ENCODE measurements at regions not wholly inside any gene's neighbourhood (a gene's known extent, or its start where the extent isn't known, plus 50 kb on each side); places are given as distances from the start of the nearest gene placed in this dataset.

GRCh38 chr12:46509135-46509534 is 136.6 kb upstream of the SLC38A2 start:
- in situ Hi-C loops (cut with MboI; ENCODE audit: low sequenced_read_pairs in 4 of 4) (no loop called here), intact Hi-C loops (cut with DNase I; ENCODE audit: low total_unique reads) (no loop called here)
- ATAC-seq, result no peak
- TF ChIP-seq POLR2A (IDR thresholded peaks at IDR 0.05), result no peak
- TF ChIP-seq, protein P1, sequence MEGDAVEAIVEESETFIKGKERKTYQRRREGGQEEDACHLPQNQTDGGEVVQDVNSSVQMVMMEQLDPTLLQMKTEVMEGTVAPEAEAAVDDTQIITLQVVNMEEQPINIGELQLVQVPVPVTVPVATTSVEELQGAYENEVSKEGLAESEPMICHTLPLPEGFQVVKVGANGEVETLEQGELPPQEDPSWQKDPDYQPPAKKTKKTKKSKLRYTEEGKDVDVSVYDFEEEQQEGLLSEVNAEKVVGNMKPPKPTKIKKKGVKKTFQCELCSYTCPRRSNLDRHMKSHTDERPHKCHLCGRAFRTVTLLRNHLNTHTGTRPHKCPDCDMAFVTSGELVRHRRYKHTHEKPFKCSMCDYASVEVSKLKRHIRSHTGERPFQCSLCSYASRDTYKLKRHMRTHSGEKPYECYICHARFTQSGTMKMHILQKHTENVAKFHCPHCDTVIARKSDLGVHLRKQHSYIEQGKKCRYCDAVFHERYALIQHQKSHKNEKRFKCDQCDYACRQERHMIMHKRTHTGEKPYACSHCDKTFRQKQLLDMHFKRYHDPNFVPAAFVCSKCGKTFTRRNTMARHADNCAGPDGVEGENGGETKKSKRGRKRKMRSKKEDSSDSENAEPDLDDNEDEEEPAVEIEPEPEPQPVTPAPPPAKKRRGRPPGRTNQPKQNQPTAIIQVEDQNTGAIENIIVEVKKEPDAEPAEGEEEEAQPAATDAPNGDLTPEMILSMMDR (IDR thresholded peaks at IDR 0.05 in 4 of 5, conservative IDR thresholded peaks at IDR 0.05 in 1 of 5), result no peak
- H3K36me3 ChIP-seq, result no peaks in the 10 kb centered on the region
- peaks cover 0 to 6% of the 10 kb centered on the region in 2 donors for H3K4me1 ChIP-seq
- no peak overlapping the region for H3K4me3 ChIP-seq
- peaks cover 0 to 11% (median 0%) of the 10 kb centered on the region in 3 donors for H3K9me3 ChIP-seq
- DNase-seq, result no peak
- H3K27me3 ChIP-seq, result no peaks in the 10 kb centered on the region
- no peak overlapping the region for H3K27ac ChIP-seq

DNA sequence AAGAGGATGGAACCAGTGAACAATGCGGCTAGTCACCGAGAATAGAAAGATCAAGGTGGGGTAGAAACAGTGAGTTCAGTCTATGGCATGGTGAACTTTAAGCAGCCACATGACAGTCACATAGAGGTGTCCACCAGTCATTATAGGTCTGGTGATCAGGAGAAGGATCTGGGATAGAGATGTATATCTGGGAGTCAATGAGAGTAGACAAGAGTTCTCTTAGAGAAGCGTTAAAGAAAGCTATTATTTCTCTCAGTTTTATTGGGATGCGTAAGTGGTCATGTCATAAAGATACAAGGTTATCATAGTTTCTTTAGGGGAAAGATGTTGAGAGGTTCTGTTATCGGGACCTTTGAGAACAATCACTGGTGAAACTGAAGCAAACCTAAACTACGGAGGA is 136.1 kb upstream of the SLC38A2 start:
- no peak for DNase-seq
- Histone ChIP-seq H3K4me1 (peaks cover 0 to 1% of the 10 kb centered on the region in 2 donors), H3K27ac (no peak overlapping the region), H3K36me3 (no peaks in the 10 kb centered on the region), H3K27me3 (no peaks in the 10 kb centered on the region), H3K4me3 (no peak overlapping the region), H3K9me3 (peaks cover 0 to 11% (median 0%) of the 10 kb centered on the region in 3 donors)
- ATAC-seq, result no peak
- in situ Hi-C loops (cut with MboI; ENCODE audit: low sequenced_read_pairs in 4 of 4), result no loop called here
- TF ChIP-seq POLR2A (IDR thresholded peaks at IDR 0.05), result no peak
- TF ChIP-seq, protein P1 (IDR thresholded peaks at IDR 0.05 in 4 of 5, conservative IDR thresholded peaks at IDR 0.05 in 1 of 5), result no peak
- intact Hi-C loops (cut with DNase I; ENCODE audit: low total_unique reads), result no loop called here

DNA sequence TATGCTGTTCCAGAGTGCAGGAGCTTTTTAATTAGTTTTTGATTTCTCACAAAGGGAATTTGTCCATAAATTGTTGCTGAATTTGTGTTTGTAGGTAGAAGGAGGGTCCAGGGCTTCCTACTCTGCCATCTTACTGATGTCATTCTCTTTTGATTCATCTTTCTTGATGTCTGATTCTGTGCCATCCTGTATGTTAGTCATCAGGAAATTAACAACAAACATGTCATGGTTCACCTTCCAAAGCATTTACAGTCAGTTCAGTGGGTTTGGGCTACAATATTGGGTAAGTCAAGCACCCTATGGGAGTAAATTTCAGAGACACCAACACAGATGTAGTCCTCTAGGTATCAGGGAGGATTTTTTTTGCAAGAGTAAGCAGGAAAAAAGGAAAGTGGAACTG is 135.2 kb upstream of the SLC38A2 start:
- Histone ChIP-seq H3K4me1 (no peaks in the 10 kb centered on the region), H3K4me3 (no peak overlapping the region), H3K9me3 (peaks cover 0 to 11% (median 0%) of the 10 kb centered on the region in 3 donors), H3K27ac (no peak overlapping the region), H3K27me3 (no peaks in the 10 kb centered on the region), H3K36me3 (no peaks in the 10 kb centered on the region)
- TF ChIP-seq, protein P1 (IDR thresholded peaks at IDR 0.05 in 4 of 5, conservative IDR thresholded peaks at IDR 0.05 in 1 of 5), result no peak
- no peak for TF ChIP-seq POLR2A (IDR thresholded peaks at IDR 0.05)
- intact Hi-C loops (cut with DNase I; ENCODE audit: low total_unique reads) (no loop called here), in situ Hi-C loops (cut with MboI; ENCODE audit: low sequenced_read_pairs in 4 of 4) (no loop called here)
- no peak for ATAC-seq
- DNase-seq, result no peak

DNA sequence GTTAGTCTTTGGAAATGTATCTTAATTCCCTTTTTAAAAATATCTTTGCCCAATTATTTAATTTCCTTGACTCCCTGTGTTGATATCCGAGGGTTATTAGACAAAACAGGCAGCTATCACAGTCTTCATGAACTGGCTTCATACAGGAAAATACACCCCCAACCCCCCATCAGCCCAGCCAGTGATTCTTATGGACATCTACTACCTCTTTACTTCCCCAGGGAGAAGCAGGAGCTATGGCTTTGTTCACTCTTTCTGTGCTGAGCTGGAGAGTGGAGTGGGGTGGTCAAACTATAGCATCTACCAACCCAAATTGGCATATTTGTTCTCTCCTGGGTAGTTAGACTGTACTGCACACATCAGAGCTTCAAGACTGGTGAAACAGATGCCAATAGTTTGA is 134.4 kb upstream of the SLC38A2 start:
- intact Hi-C loops (cut with DNase I; ENCODE audit: low total_unique reads), result no loop called here
- TF ChIP-seq, protein P1 (IDR thresholded peaks at IDR 0.05 in 4 of 5, conservative IDR thresholded peaks at IDR 0.05 in 1 of 5), result no peak
- TF ChIP-seq POLR2A (IDR thresholded peaks at IDR 0.05), result no peak
- H3K4me3 ChIP-seq, result no peak overlapping the region
- H3K9me3 ChIP-seq, result peaks cover 0 to 11% (median 0%) of the 10 kb centered on the region in 3 donors
- no peaks in the 10 kb centered on the region for H3K36me3 ChIP-seq
- H3K4me1 ChIP-seq, result no peaks in the 10 kb centered on the region
- ATAC-seq (no peak), DNase-seq (no peak)
- in situ Hi-C loops (cut with MboI; ENCODE audit: low sequenced_read_pairs in 4 of 4), result no loop called here
- H3K27ac ChIP-seq, result no peak overlapping the region
- no peaks in the 10 kb centered on the region for H3K27me3 ChIP-seq

DNA sequence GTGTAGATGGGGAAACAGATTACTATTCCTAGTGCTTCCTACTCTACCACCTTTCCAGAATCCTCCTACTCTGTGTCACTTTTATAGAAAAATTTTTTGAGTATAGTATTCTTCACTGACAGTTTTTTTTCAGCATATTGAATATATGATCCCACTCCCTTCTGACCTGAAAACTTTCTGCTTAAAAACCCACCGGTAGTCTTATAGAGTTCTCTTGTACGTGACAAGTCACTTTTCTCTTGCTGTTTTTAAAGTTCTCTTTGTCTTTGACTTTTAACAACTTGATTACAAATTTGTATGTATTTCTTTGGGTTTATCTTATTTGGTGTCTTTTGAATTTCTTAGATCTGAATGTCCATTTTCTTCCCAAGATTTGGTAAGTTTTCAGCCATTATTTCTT is 133.6 kb upstream of the SLC38A2 start:
- H3K27ac ChIP-seq, result no peak overlapping the region
- intact Hi-C loops (cut with DNase I; ENCODE audit: low total_unique reads), result no loop called here
- no peaks in the 10 kb centered on the region for H3K36me3 ChIP-seq
- no peak for ATAC-seq
- no peak for DNase-seq
- in situ Hi-C loops (cut with MboI; ENCODE audit: low sequenced_read_pairs in 4 of 4), result no loop called here
- H3K27me3 ChIP-seq, result no peaks in the 10 kb centered on the region
- H3K4me1 ChIP-seq, result no peaks in the 10 kb centered on the region
- no peak for TF ChIP-seq POLR2A (IDR thresholded peaks at IDR 0.05)
- TF ChIP-seq, protein P1 (IDR thresholded peaks at IDR 0.05 in 4 of 5, conservative IDR thresholded peaks at IDR 0.05 in 1 of 5), result no peak
- H3K4me3 ChIP-seq, result no peak overlapping the region
- peaks cover 0 to 11% (median 0%) of the 10 kb centered on the region in 3 donors for H3K9me3 ChIP-seq
